Brain pericyte (primary cell): ENCODE measurements at regions not wholly inside any gene's neighbourhood (a gene's known extent, or its start where the extent isn't known, plus 50 kb on each side); places are given as distances from the start of the nearest gene placed in this dataset.

Experiments
- DNase-seq: peaks from one replicate; pipeline ENCODE4 v3.0.0-alpha.2; 2012; ENCODE audit warnings: low read depth, low spot score

- DNase-seq: no peak
These were observed 783.7 kb downstream of the EPHA7 start for GRCh38 chr6:92635553-92636153.

GRCh38 chr6:92634561-92634960, 784.8 kb downstream of the EPHA7 start:
- DNase-seq: no peak

GRCh38 chr6:92623431-92623830, 795.9 kb downstream of the EPHA7 start:
- DNase-seq: no peak

- no peak for DNase-seq
These were observed 801.6 kb downstream of the EPHA7 start for GRCh38 chr6:92617721-92618120.

- no peak for DNase-seq
These were observed 810.6 kb downstream of the EPHA7 start for GRCh38 chr6:92608751-92609150.

DNA sequence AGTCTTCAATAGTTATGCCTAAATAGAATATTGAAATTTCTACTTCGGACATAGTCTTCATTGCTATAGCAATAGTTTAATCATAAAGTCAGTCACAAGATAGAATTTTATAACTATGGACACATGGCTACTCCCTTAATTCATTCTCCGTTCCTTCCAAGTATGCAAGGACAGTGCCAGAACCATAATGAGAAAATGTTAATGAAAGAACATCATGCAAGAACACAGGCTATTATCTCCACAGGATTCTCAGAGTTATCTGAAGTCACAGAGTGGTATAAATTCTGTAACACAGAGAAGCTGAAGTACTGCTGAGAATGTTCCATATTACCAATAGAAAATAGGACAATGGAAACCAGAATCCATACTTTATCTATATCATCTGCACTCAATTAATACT, 826.2 kb downstream of the EPHA7 start:
- DNase-seq: no peak

- DNase-seq: no peak
These were observed 829.4 kb downstream of the EPHA7 start for GRCh38 chr6:92589996-92590395.

DNA sequence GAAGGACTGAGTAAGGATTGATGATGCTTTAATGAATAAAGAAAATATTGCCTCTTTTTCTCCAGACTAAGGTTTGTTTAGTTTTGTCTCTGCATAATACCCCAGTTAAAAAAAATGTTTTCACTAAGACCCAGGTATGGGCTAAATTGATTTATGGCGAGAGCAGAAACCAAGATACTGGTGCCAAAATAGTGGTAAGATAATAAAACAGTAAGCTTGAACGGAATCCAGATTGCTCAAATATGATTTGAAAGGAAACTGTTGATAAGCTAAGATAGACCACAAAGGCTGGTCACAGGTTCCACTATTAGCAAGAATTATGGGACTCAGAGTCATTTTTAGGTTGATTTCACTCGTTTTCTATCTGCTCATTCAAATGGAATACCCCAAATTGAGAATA, 831.2 kb downstream of the EPHA7 start:
- no peak for DNase-seq

- DNase-seq: no peak
These were observed 831.8 kb downstream of the EPHA7 start for GRCh38 chr6:92587525-92587924.

GRCh38 chr6:92586236-92586977, 833.0 kb downstream of the EPHA7 start:
- no peak for DNase-seq

DNA sequence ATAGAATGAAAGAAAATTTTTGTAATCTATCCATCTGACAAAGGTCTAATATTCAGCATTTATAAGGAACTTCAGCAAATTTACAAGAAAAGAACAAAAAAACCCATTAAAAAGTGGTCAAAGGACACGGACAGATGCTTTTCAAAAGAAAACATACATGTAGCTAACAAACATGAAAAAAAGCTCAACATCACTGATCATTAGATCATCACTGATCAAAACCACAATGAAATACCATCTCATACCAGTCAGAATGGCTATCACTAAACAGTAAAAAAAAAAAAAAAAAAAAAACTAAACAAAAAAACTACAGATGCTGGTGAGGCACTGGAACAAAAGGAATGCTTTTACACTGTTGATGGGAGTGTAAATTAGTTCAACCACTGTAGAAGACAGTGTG, 837.1 kb downstream of the EPHA7 start:
- DNase-seq: no peak

GRCh38 chr6:92577077-92577719, 842.2 kb downstream of the EPHA7 start:
- no peak for DNase-seq

DNA sequence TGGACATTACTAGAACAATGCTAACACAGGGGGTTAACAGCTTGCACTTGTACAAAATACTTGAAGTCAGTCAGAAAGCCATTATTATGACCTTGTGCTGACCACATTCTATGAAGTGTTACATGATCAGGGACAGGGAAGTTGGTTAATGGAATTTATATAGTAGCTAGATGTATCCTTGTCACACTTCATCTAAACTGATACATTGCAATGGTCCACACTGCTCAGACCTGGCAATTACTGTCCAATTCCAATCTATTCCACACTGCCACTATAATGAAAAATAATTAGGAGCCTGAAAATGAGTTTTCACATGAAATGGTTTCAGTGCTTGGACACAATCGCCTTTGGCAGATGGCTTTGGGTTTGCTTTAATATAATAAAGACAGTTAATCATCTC, 850.8 kb downstream of the EPHA7 start:
- no peak for DNase-seq

DNA sequence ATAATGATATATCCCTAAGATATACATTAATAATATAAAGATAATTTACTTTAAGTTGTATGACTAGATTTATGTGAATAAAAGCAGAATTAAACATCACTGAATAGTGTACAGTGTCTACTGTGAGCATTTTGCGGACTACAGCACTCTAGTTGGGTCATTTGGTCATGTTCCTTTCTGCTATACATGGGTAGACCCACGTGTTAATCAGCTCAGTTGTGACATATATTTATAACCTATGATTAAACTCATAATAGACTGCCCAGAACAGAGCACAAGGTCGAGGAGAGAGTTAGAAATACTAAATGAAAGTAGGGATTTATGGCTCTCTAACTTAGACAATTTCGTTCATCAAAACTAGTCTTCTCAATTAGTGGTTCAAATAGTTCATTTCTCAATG, 852.7 kb downstream of the EPHA7 start:
- DNase-seq: no peak

DNA sequence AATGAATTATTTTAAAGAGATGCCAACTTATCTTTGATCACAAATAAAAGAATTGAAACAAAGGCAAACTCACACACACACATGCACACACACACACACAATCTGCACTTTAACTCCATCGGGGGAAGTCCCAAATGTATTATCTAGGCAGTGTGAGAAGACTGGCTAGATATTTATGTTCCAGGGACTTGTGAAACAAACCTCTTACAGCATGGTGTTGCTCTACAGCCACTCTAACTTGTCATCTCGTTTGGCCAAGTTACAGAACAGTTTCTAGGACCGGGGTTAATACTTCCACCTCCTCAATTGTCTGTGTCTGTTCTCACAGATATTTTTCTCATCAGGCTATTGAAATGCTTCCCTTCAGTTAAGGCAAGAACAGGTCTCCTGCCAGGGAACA, 855.0 kb downstream of the EPHA7 start:
- DNase-seq: no peak

GRCh38 chr6:92559611-92560010, 859.7 kb downstream of the EPHA7 start:
- no peak for DNase-seq

DNA sequence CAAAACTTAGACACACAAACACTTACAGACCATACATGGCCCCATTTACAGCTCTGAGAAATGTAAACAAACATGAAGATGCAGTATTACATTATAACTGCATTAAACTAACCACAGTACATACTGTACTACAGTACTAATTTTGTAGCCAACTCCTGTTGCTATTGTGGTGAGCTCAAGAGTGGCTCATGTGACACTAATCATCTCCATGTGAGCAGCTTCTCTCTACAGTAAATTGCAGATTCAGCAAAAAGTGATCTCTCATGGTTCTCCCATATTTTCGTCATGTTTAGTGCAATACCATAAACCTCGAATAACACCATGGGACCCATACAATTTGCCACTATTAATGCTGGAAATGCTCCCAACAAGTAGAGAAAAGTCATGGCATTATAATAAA, 860.4 kb downstream of the EPHA7 start:
- DNase-seq: no peak

DNA sequence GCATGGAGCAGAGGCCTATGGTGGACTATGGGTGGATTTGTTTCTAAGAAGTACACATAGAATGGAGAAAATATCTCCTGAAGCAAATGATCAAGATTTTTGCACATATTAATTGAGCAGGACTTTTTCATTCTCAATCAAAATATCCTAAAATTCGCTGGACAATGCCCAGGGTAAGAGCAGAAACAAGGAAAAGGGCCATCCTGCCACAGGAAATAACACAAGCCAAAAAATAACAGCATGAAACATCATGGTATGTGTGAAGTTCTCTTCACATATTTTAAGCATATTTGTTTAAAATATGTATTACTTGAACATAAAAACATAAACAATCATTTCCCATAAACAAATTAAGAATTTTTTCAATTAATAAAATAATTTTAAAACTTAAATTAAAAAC, 868.9 kb downstream of the EPHA7 start:
- DNase-seq: no peak

DNA sequence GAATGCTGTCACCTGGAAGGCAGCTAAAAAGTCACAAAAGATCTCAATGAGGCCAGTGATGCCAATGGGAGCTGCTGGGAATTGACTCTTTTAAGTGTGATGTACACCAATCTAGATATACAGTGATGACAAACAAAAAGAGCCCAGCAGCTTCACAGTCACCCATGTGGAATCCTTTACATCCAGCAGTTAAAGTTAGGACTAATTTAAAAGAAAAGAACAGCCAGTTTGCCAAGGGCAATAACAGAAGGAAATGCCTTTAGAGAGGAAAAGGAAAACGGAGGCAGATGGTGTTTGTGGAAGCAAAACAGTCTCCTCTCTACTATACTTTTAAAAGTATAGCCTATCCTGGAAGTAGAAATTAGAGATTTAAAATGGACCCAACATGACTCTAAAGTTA, 873.5 kb downstream of the EPHA7 start:
- no peak for DNase-seq

DNA sequence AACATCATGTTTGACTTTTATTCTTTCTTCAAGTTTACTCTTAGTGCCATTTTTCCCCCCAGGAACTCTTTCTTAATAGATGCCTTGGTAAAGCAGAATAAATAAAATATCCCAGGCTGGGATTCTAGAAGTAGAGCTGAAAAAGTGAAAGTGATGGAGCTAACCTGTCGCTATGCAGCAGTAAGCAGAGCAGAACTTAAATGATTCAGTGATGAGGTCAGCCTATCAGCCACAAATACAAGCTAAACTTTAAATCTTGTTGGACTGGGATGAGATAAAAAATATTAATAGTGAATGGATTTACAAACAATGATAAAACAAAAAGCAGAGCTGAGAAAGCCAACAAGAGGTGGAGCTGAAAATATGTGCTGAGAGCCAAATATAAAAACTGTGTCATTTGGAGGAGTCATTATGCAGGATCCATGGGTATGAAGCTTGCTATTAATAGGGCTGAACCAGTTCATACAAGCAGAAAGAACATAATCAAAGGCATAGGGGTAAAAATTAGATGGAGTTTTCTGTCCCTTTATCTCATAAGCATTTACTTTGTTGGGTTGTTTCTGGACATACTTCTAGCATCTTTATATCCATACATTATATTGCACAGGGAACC, 877.8 kb downstream of the EPHA7 start:
- DNase-seq: no peak

- DNase-seq: no peak
These were observed 880.4 kb downstream of the EPHA7 start for GRCh38 chr6:92538926-92539325.

GRCh38 chr6:92538275-92538674, 881.1 kb downstream of the EPHA7 start:
- DNase-seq: no peak

GRCh38 chr6:92534109-92534508, 885.2 kb downstream of the EPHA7 start:
- DNase-seq: no peak
